KMS-11 (cell line): ENCODE measurements at regions not wholly inside any gene's neighbourhood (a gene's known extent, or its start where the extent isn't known, plus 50 kb on each side); places are given as distances from the start of the nearest gene placed in this dataset.

ENCODE experiments used
- H2AFZ ChIP-seq: fragments of 200-600 bp; sonication (generic); 2 replicates; pipeline ENCODE4 v1.6.1; 2016; ENCODE audit warnings: antibody characterized with exemption, mixed run types, low read depth
- H3K27ac ChIP-seq: fragments of 200-600 bp; sonication (generic); 2 replicates; pipeline ENCODE4 v1.6.1; 2016; ENCODE audit warnings: mild to moderate bottlenecking, mixed run types
- H3K27me3 ChIP-seq: fragments of 200-600 bp; sonication (generic); 2 replicates; pipeline ENCODE4 v1.6.1; 2017; ENCODE audit warnings: mild to moderate bottlenecking, low read depth, mixed run types, moderate library complexity; ENCODE audit not compliant: insufficient read depth
- H3K36me3 ChIP-seq: fragments of 200-600 bp; sonication (generic); 2 replicates; pipeline ENCODE4 v1.6.1; 2017; ENCODE audit warnings: mild to moderate bottlenecking, mixed run types; ENCODE audit not compliant: insufficient read depth
- H3K4me1 ChIP-seq: fragments of 200-600 bp; sonication (generic); 2 replicates; pipeline ENCODE4 v1.6.1; 2016; ENCODE audit warnings: mild to moderate bottlenecking, low read depth, mixed run types; ENCODE audit not compliant: poor library complexity, severe bottlenecking
- H3K4me2 ChIP-seq: fragments of 200-600 bp; sonication (generic); 2 replicates; pipeline ENCODE4 v1.7.0; 2016; ENCODE audit warnings: mild to moderate bottlenecking, mixed run types
- H3K4me3 ChIP-seq: fragments of 200-600 bp; sonication (generic); IDR thresholded peaks from 2 replicates; pipeline ENCODE4 v1.6.1; 2017; ENCODE audit warnings: low read depth, low read length, mixed read lengths; ENCODE audit not compliant: insufficient read depth
- H3K79me2 ChIP-seq: fragments of 200-600 bp; sonication (generic); 2 replicates; pipeline ENCODE4 v1.6.1; 2016; ENCODE audit warnings: low read depth, mixed run types; ENCODE audit not compliant: insufficient read depth
- H3K9ac ChIP-seq: fragments of 200-600 bp; sonication (generic); 2 replicates; pipeline ENCODE4 v1.6.1; 2016; ENCODE audit warnings: mild to moderate bottlenecking, mixed run types
- H4K20me1 ChIP-seq: fragments of 200-600 bp; sonication (generic); 2 replicates; pipeline ENCODE4 v1.6.1; 2016; ENCODE audit warnings: mild to moderate bottlenecking, mixed run types; ENCODE audit not compliant: insufficient read depth
- TF ChIP-seq, protein P1 (sequence below): fragments of 200-600 bp; sonication (generic); conservative IDR thresholded peaks from 2 replicates; pipeline ENCODE4 v1.6.1; 2017; ENCODE audit warnings: low read depth, mild to moderate bottlenecking, antibody characterized with exemption, low read length, moderate library complexity, mixed read lengths

DNA sequence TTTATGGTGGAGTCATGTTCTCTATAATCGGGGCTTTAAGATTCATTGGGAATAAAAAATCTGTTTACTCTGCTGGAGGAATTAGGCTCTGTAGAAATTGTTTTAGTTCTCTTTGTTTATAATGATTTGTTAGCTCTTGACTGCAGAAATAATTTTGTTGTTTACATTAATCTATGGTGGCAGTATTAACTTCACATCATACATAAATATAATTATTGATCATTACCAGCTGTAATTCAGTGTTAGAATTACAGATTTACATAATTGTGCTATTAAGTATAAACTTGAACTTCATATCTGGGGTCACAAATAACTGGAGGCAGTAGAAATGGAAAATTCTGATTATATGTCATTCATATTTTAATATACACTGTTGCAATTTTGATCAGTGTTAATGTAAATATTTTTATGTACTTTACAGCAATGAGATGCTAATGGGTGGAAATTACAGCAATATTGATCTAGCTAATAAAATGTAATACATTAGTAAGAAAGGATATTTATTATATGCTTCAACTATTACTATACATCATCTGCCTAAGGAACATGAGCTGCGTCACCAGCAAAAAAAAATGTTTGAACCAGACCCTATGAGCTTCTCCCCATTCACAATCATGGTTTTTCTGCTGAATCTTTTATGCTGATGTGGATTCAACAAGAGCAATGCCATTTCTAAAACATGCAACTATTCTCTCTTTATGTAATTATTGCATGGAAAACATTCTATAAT is 846.6 kb downstream of the NR2F1-AS1 start:
- Histone ChIP-seq H3K36me3 (no peaks in the 10 kb centered on the region), H4K20me1 (no peaks in the 10 kb centered on the region), H3K4me1 (no peaks in the 10 kb centered on the region), H3K27me3 (no peaks in the 10 kb centered on the region), H3K4me3 (no peak overlapping the region), H2AFZ (no peak overlapping the region), H3K27ac (no peak overlapping the region), H3K9ac (no peak overlapping the region), H3K79me2 (no peaks in the 10 kb centered on the region), H3K4me2 (no peak overlapping the region)
- TF ChIP-seq, protein P1, sequence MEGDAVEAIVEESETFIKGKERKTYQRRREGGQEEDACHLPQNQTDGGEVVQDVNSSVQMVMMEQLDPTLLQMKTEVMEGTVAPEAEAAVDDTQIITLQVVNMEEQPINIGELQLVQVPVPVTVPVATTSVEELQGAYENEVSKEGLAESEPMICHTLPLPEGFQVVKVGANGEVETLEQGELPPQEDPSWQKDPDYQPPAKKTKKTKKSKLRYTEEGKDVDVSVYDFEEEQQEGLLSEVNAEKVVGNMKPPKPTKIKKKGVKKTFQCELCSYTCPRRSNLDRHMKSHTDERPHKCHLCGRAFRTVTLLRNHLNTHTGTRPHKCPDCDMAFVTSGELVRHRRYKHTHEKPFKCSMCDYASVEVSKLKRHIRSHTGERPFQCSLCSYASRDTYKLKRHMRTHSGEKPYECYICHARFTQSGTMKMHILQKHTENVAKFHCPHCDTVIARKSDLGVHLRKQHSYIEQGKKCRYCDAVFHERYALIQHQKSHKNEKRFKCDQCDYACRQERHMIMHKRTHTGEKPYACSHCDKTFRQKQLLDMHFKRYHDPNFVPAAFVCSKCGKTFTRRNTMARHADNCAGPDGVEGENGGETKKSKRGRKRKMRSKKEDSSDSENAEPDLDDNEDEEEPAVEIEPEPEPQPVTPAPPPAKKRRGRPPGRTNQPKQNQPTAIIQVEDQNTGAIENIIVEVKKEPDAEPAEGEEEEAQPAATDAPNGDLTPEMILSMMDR, result no peak

DNA sequence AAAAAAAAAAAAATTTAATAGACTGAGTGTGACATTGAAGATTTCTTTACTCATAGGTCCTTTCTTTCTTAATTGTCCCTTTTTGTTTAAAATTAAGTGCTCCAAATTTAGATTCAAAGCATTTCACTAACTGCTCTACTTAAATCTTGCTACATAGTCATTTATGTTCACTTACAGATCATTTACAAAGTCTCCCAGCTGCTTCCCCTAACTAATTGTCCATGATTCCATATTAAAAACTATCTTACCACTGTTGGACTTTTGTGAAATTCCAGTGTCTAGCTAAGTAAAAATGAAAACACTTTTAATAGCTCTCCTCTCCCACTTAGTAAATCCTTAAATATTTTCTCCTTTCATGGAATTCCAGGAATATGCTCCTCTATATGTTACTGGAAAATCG is 850.5 kb downstream of the NR2F1-AS1 start:
- Histone ChIP-seq H4K20me1 (no peaks in the 10 kb centered on the region), H3K27me3 (no peaks in the 10 kb centered on the region), H3K4me3 (no peak overlapping the region), H3K4me2 (no peak overlapping the region), H3K27ac (no peak overlapping the region), H2AFZ (no peak overlapping the region), H3K36me3 (no peaks in the 10 kb centered on the region), H3K79me2 (no peaks in the 10 kb centered on the region), H3K4me1 (no peaks in the 10 kb centered on the region), H3K9ac (no peak overlapping the region)
- TF ChIP-seq, protein P1, result no peak

DNA sequence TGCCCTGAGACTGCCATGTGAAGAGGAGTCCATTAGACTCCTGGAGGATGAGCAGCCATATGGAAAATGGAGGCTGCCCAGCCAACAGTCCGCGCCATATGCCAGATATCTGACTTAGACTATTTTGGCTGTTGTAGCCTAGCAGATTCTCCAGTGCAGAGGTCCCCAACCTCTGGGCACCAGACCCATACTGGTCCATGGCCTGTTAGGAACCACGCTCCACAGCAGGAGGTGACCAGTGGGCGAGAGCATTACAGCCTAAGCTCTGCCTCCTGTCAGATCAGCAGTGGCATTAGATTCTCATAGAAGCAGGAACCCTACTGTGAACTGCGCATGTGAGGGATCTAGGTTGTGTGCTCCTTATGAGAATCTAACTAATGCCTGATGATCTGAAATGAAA is 851.9 kb downstream of the NR2F1-AS1 start:
- TF ChIP-seq, protein P1, result no peak
- Histone ChIP-seq H2AFZ (no peak overlapping the region), H3K27me3 (no peaks in the 10 kb centered on the region), H3K79me2 (no peaks in the 10 kb centered on the region), H3K4me2 (no peak overlapping the region), H3K9ac (no peak overlapping the region), H3K27ac (no peak overlapping the region), H3K36me3 (no peaks in the 10 kb centered on the region), H4K20me1 (no peaks in the 10 kb centered on the region), H3K4me3 (no peak overlapping the region), H3K4me1 (no peaks in the 10 kb centered on the region)

DNA sequence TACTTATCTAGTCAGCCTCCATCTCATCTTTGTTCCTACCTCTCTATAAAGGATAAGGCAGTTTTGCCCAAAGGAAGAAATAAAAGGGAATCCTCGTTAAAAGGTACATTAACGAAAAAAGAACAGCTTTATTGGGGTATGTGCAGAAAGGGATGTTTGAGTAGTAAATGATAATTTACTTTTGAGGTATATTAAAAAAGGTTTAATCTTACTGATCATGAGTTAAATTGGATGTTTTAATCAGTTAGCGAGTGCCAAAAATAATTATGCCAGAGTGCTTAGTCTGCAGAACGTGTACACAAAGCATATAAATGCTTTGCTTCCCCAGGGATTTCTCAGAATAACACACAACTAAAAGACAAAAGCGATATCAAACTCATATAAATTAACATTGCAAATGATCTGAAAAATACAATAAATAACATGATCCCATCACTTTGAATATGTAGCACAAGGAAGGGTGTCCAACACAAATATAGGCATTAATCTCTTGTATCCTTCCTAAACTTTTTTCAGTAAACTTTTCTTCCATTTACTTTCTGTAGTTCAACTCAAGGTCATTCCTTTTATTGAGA is 865.0 kb downstream of the NR2F1-AS1 start:
- H3K79me2 ChIP-seq, result no peaks in the 10 kb centered on the region
- no peak overlapping the region for H3K9ac ChIP-seq
- H3K27ac ChIP-seq, result no peak overlapping the region
- H4K20me1 ChIP-seq, result no peaks in the 10 kb centered on the region
- no peak overlapping the region for H3K4me3 ChIP-seq
- H3K36me3 ChIP-seq, result no peaks in the 10 kb centered on the region
- TF ChIP-seq, protein P1, result no peak
- H3K4me2 ChIP-seq, result no peak overlapping the region
- no peak overlapping the region for H2AFZ ChIP-seq
- H3K4me1 ChIP-seq, result no peaks in the 10 kb centered on the region
- H3K27me3 ChIP-seq, result no peaks in the 10 kb centered on the region
